Hepatocyte (in vitro differentiated cells): ENCODE measurements at regions not wholly inside any gene's neighbourhood (a gene's known extent, or its start where the extent isn't known, plus 50 kb on each side); places are given as distances from the start of the nearest gene placed in this dataset.

Experiments used
- DNase-seq: peaks from one replicate; pipeline ENCODE4 v3.0.0-alpha.2; 2016; ENCODE audit warnings: low spot score
- H2AFZ ChIP-seq: fragments of 200-600 bp; sonication (generic); 2 replicates; pipeline ENCODE4 v1.6.0; 2016; ENCODE audit warnings: antibody characterized with exemption, mild to moderate bottlenecking
- H3K27ac ChIP-seq: fragments of 200-600 bp; sonication (generic); 2 replicates; pipeline ENCODE4 v1.5.1; 2016; ENCODE audit warnings: mild to moderate bottlenecking
- H3K27me3 ChIP-seq: fragments of 200-600 bp; sonication (generic); 2 replicates; pipeline ENCODE4 v1.6.1; 2016
- H3K36me3 ChIP-seq: fragments of 200-600 bp; sonication (generic); replicated peaks from 2 replicates; pipeline ENCODE4 v1.5.1; 2016; ENCODE audit warnings: low read depth; ENCODE audit not compliant: insufficient read depth
- H3K4me1 ChIP-seq: fragments of 200-600 bp; sonication (generic); 2 replicates; pipeline ENCODE4 v1.5.1; 2016; ENCODE audit warnings: mild to moderate bottlenecking, moderate library complexity; ENCODE audit not compliant: insufficient read depth
- H3K4me2 ChIP-seq: fragments of 200-600 bp; sonication (generic); 2 replicates; pipeline ENCODE4 v1.6.0; 2016
- H3K4me3 ChIP-seq: fragments of 200-600 bp; sonication (generic); 2 replicates; pipeline ENCODE4 v1.5.1; 2016; ENCODE audit warnings: mild to moderate bottlenecking
- H3K79me2 ChIP-seq: fragments of 200-600 bp; sonication (generic); 2 replicates; pipeline ENCODE4 v1.6.0; 2017; ENCODE audit warnings: mild to moderate bottlenecking
- H3K9me2 ChIP-seq: fragments of 200-600 bp; sonication (generic); replicated peaks from 2 replicates; pipeline ENCODE4 v1.6.0; 2017; ENCODE audit warnings: mild to moderate bottlenecking; ENCODE audit not compliant: insufficient read depth
- H3K9me3 ChIP-seq: fragments of 200-600 bp; sonication (generic); 2 replicates; pipeline ENCODE4 v1.5.1; 2016; ENCODE audit warnings: low read depth, mild to moderate bottlenecking
- H4K20me1 ChIP-seq: fragments of 200-600 bp; sonication (generic); 2 replicates; pipeline ENCODE4 v1.6.0; 2016; ENCODE audit warnings: mild to moderate bottlenecking; ENCODE audit not compliant: insufficient read depth, poor library complexity, severe bottlenecking
- EZH2 ChIP-seq: fragments of 200-600 bp; sonication (generic); IDR thresholded peaks from 2 replicates; pipeline ENCODE4 v1.6.1; 2016; ENCODE audit warnings: antibody characterized with exemption, mild to moderate bottlenecking, borderline replicate concordance
- EZH2phosphoT487 ChIP-seq: fragments of 200-600 bp; sonication (generic); IDR thresholded peaks from one replicate; pipeline ENCODE4 v1.6.1; 2018; ENCODE audit warnings: antibody characterized with exemption, mild to moderate bottlenecking, low read depth, moderate library complexity; ENCODE audit not compliant: unreplicated experiment, severe bottlenecking
- WGBS: methylation state at CpG from one replicate; pipeline ENCODE4 v1.1.6; 2016; ENCODE audit warnings: low lambda C conversion rate; ENCODE audit errors: missing lambda C conversion rate; 5-methylcytosine and 5-hydroxymethylcytosine counted together
- TF ChIP-seq, protein P1 (sequence below): fragments of 200-600 bp; sonication (generic); IDR thresholded peaks from 2 replicates; pipeline ENCODE4 v1.5.1; 2016; ENCODE audit warnings: antibody characterized with exemption, mild to moderate bottlenecking; ENCODE audit not compliant: poor library complexity

DNA sequence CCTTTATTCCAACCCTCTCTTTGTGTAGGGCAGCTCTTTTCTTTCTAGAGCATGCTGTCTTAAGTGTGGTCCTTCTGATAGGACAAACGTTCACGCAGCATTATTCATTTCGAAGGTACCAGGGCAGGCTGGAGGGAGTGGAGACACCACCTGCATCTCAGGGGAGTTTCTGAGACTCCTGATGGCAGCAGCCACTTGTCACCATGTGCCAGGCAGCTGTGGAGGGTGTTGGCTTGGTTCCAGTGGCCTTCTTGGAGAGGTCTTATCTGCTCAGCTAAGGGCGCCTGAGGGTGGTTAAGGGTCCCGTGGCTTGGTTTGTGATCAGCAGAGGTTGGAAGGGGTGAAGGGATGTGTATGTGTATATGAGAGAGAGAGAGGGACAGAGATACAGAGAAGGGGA is 257.1 kb upstream of the EEF2KMT start:
- no peak overlapping the region for H3K4me3 ChIP-seq
- 94% methylated on average over 5 of the region's 5 CpGs for WGBS
- no peak for DNase-seq

DNA sequence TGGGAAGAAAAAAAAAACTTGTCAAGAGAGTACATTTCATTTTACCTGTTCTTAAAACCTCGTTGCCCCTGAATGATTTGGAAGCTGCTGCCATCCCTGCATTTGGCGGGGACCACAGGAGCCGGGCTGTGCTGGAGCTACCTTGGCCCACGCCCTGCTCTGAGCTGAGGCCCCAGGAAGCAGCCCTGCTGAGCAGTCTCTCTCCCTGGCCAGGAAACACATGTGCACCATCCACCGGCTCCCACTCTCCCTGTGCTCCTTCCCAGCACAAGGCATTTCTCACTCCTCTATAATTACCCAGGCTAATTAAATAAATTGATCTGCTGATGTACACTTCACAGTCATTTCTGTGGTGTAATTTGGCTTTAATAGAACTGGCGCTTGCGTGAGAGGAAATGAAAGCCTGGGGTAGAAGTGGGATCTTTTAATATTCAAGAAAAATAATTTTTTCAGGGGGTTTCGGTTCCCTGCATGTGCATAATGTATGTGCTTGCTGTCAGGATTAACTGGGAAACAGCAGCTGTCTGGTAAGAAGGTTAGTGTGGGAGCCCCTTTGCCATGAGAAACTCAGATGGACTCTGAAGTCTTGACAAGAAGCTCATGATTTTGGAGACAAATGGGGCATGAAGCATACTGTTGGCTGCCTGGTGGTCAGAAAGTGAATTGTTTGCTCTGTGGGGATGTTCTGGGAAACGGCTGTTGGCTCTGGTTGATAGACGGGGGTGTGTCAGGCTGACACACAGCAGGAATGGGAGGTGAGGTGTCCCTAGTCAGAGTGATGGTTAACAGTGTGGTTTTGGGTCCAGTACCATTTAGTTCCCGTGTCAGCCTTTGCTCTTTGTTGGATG is 252.3 kb upstream of the EEF2KMT start:
- Histone ChIP-seq H3K4me3 (no peak overlapping the region), H3K27me3 (no peaks in the 10 kb centered on the region)

More for the DNA sequence above, 257.1 kb upstream of the EEF2KMT start:
- Histone ChIP-seq H3K79me2 (no peaks in the 10 kb centered on the region), H3K9me3 (no peaks in the 10 kb centered on the region), H3K9me2 (no peaks in the 10 kb centered on the region), H4K20me1 (no peaks in the 10 kb centered on the region), H3K27me3 (no peaks in the 10 kb centered on the region), H2AFZ (no peak overlapping the region), H3K4me1 (no peaks in the 10 kb centered on the region), H3K4me2 (no peak overlapping the region), H3K27ac (no peak overlapping the region), H3K36me3 (no peaks in the 10 kb centered on the region)
- no peak for TF ChIP-seq EZH2phosphoT487
- TF ChIP-seq, protein P1, sequence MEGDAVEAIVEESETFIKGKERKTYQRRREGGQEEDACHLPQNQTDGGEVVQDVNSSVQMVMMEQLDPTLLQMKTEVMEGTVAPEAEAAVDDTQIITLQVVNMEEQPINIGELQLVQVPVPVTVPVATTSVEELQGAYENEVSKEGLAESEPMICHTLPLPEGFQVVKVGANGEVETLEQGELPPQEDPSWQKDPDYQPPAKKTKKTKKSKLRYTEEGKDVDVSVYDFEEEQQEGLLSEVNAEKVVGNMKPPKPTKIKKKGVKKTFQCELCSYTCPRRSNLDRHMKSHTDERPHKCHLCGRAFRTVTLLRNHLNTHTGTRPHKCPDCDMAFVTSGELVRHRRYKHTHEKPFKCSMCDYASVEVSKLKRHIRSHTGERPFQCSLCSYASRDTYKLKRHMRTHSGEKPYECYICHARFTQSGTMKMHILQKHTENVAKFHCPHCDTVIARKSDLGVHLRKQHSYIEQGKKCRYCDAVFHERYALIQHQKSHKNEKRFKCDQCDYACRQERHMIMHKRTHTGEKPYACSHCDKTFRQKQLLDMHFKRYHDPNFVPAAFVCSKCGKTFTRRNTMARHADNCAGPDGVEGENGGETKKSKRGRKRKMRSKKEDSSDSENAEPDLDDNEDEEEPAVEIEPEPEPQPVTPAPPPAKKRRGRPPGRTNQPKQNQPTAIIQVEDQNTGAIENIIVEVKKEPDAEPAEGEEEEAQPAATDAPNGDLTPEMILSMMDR, result no peak
- TF ChIP-seq EZH2, result no peak

DNA sequence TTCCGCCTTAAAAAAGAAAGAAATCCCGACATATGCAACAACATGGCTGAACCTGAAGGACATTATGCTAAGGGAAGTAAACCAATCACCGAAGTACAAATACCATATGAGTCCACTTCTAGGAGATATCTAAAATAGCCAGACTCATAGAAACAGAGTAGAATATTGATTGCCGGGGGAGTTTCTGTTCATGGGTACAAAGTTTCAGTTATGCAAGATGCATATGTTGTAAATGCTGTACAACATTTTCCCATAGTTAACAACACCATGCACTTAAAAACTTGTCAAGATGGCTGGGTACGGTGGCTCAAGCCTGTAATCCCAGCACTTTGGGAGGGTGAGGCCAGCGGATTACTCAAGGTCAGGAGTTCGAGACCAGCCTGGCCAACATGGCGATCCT is 251.5 kb upstream of the EEF2KMT start:
- H3K4me2 ChIP-seq, result no peak overlapping the region
- H3K27ac ChIP-seq, result no peak overlapping the region
- no peaks in the 10 kb centered on the region for H4K20me1 ChIP-seq
- no peak overlapping the region for H2AFZ ChIP-seq
- 86% methylated on average over 8 of the region's 8 CpGs for WGBS
- H3K36me3 ChIP-seq, result no peaks in the 10 kb centered on the region
- no peak for TF ChIP-seq EZH2
- TF ChIP-seq EZH2phosphoT487, result no peak
- TF ChIP-seq, protein P1, result no peak
- H3K4me3 ChIP-seq, result no peak overlapping the region
- no peaks in the 10 kb centered on the region for H3K27me3 ChIP-seq
- no peaks in the 10 kb centered on the region for H3K9me2 ChIP-seq
- no peaks in the 10 kb centered on the region for H3K79me2 ChIP-seq
- H3K9me3 ChIP-seq, result no peaks in the 10 kb centered on the region
- H3K4me1 ChIP-seq, result no peaks in the 10 kb centered on the region
- no peak for DNase-seq

More for the DNA sequence above, 252.3 kb upstream of the EEF2KMT start:
- Histone ChIP-seq H3K9me2 (no peaks in the 10 kb centered on the region), H2AFZ (no peak overlapping the region), H3K79me2 (no peaks in the 10 kb centered on the region), H3K27ac (no peak overlapping the region), H3K36me3 (no peaks in the 10 kb centered on the region), H3K4me1 (no peaks in the 10 kb centered on the region), H3K9me3 (no peaks in the 10 kb centered on the region), H3K4me2 (no peak overlapping the region), H4K20me1 (no peaks in the 10 kb centered on the region)
- WGBS, result 61% methylated on average over 11 of the region's 11 CpGs
- DNase-seq, result no peak
- TF ChIP-seq, protein P1, result no peak
- no peak for TF ChIP-seq EZH2phosphoT487
- TF ChIP-seq EZH2, result no peak
